Keratinocyte (primary cell): ENCODE measurements at regions not wholly inside any gene's neighbourhood (a gene's known extent, or its start where the extent isn't known, plus 50 kb on each side); places are given as distances from the start of the nearest gene placed in this dataset.

Experiments
- DNase-seq: peaks from one replicate; pipeline ENCODE4 v3.0.0-alpha.2; 2011; ENCODE audit warnings: low read depth, missing footprints, low spot score
- FAIRE-seq: peaks from 2 replicates; lab custom pipeline; 2011; peaks lifted over from hg19 to GRCh38; lab: Jason Lieb, UNC
- H2AFZ ChIP-seq: 2 replicates; pipeline ENCODE4 v1.6.0; 2012; ENCODE audit warnings: low read length, control low read depth, inconsistent platforms; ENCODE audit not compliant: control insufficient read depth
- H3K27ac ChIP-seq: 2 replicates; pipeline ENCODE4 v1.5.1; 2011; ENCODE audit warnings: low read length; ENCODE audit not compliant: control insufficient read depth, insufficient read depth
- H3K27me3 ChIP-seq: 3 replicates; pipeline ENCODE4 v1.6.0; 2011; ENCODE audit warnings: low read length; ENCODE audit not compliant: control insufficient read depth, insufficient read depth; ENCODE audit errors: extremely low read depth
- H3K36me3 ChIP-seq, 2 experiments: 2 replicates in 1 of 2; 3 replicates in 1 of 2; pipeline ENCODE4 v1.5.1; 2011; ENCODE audit warnings: low read length in 2 of 2, mild to moderate bottlenecking in 1 of 2; ENCODE audit not compliant: control insufficient read depth in 2 of 2, insufficient read depth in 2 of 2; ENCODE audit errors: extremely low read depth in 1 of 2
- H3K4me1 ChIP-seq: 3 replicates; pipeline ENCODE4 v1.5.1; 2011; ENCODE audit warnings: low read length; ENCODE audit not compliant: control insufficient read depth, insufficient read depth; ENCODE audit errors: extremely low read depth
- H3K4me2 ChIP-seq: 3 replicates; pipeline ENCODE4 v1.6.0; 2011; ENCODE audit warnings: low read depth, low read length; ENCODE audit not compliant: control insufficient read depth, insufficient read depth; ENCODE audit errors: extremely low read depth
- H3K4me3 ChIP-seq, 3 experiments: fragments of 200-600 bp in 1 of 3; sonication (generic) in 1 of 3; 2 replicates in 2 of 3; 3 replicates in 1 of 3; pipeline ENCODE4 v1.5.1; 2011 to 2016; ENCODE audit warnings: low read length in 3 of 3, mild to moderate bottlenecking in 3 of 3, control low read depth in 2 of 3, inconsistent platforms in 1 of 3, low read depth in 1 of 3, mixed read lengths in 1 of 3, mixed run types in 1 of 3, moderate library complexity in 1 of 3; ENCODE audit not compliant: control insufficient read depth in 2 of 3, insufficient read depth in 2 of 3; ENCODE audit errors: extremely low read depth in 1 of 3
- H3K79me2 ChIP-seq: 2 replicates; pipeline ENCODE4 v1.6.0; 2012; ENCODE audit warnings: low read length; ENCODE audit not compliant: control insufficient read depth, insufficient read depth
- H3K9ac ChIP-seq: 3 replicates; pipeline ENCODE4 v1.6.0; 2011; ENCODE audit warnings: low read length; ENCODE audit not compliant: control insufficient read depth, insufficient read depth; ENCODE audit errors: extremely low read depth
- H3K9me1 ChIP-seq: 3 replicates; pipeline ENCODE4 v1.6.0; 2011; ENCODE audit warnings: low read length; ENCODE audit not compliant: control insufficient read depth, insufficient read depth; ENCODE audit errors: extremely low read depth
- H3K9me3 ChIP-seq: 2 replicates; pipeline ENCODE4 v1.5.1; 2012; ENCODE audit warnings: low read depth, low read length; ENCODE audit not compliant: control insufficient read depth
- H4K20me1 ChIP-seq: 3 replicates; pipeline ENCODE4 v1.6.0; 2011; ENCODE audit warnings: low read length; ENCODE audit not compliant: control insufficient read depth, insufficient read depth; ENCODE audit errors: extremely low read depth
- CTCF ChIP-seq, 3 experiments: IDR thresholded peaks in 1 of 3; conservative IDR thresholded peaks in 1 of 3; optimal IDR thresholded peaks in 1 of 3; 2 replicates in 2 of 3; 3 replicates in 1 of 3; pipeline versions ENCODE3 to v1.5.1; 2011; ENCODE audit warnings: low read length in 3 of 3, mild to moderate bottlenecking in 3 of 3, moderate library complexity in 2 of 3, control low read depth in 1 of 3, inconsistent platforms in 1 of 3; ENCODE audit not compliant: insufficient read depth in 2 of 3; ENCODE audit errors: extremely low read depth in 1 of 3
- EZH2 ChIP-seq: IDR thresholded peaks from one replicate; pipeline ENCODE4 v1.6.1; 2012; ENCODE audit warnings: inconsistent platforms, mild to moderate bottlenecking, low read length, moderate library complexity
- dilution Hi-C: fragments of 300-500 bp; cut with MboI; formaldehyde crosslinking; loops from one replicate; pipeline ENCODE4 v1.7.0; 2020; ENCODE audit warnings: low sequenced_read_pairs; ENCODE audit not compliant: extremely low pct_ligation_motif_present

- DNase-seq (no peak), FAIRE-seq (no peak)
- H3K9me3 ChIP-seq = no peaks in the 10 kb centered on the region
- TF ChIP-seq EZH2 (no peak), CTCF (optimal IDR thresholded peaks at IDR 0.05 in 1 of 3, IDR thresholded peaks at IDR 0.05 in 1 of 3, conservative IDR thresholded peaks at IDR 0.05 in 1 of 3; ENCODE audit: extremely low read depth in 1 of 3, insufficient read depth in 2 of 3, low read length in 3 of 3) (no peak)
- no peak overlapping the region for H3K4me2 ChIP-seq
- H3K27me3 ChIP-seq = no peaks in the 10 kb centered on the region
- H3K4me1 ChIP-seq = peaks cover 18% of the 10 kb centered on the region
- dilution Hi-C loops = no loop called here
- H3K9ac ChIP-seq = no peak overlapping the region
- no peaks in the 10 kb centered on the region for H4K20me1 ChIP-seq
- H3K9me1 ChIP-seq = no peaks in the 10 kb centered on the region
- no peak overlapping the region for H2AFZ ChIP-seq
- H3K27ac ChIP-seq = no peak overlapping the region
- no peaks in the 10 kb centered on the region for H3K79me2 ChIP-seq
- H3K36me3 ChIP-seq = no peaks in the 10 kb centered on the region
- no peak overlapping the region for H3K4me3 ChIP-seq
Observed at GRCh38 chr7:106773228-106773627, 91.9 kb upstream of the PIK3CG start.

- H3K27ac ChIP-seq = no peak overlapping the region
- no peak overlapping the region for H3K4me2 ChIP-seq
- H3K9me3 ChIP-seq = no peaks in the 10 kb centered on the region
- H3K4me1 ChIP-seq = peaks cover 18% of the 10 kb centered on the region
- no peaks in the 10 kb centered on the region for H3K27me3 ChIP-seq
- H3K9ac ChIP-seq = no peak overlapping the region
- DNase-seq (no peak), FAIRE-seq (no peak)
- no peak for TF ChIP-seq EZH2
- no peak for TF ChIP-seq CTCF (optimal IDR thresholded peaks at IDR 0.05 in 1 of 3, IDR thresholded peaks at IDR 0.05 in 1 of 3, conservative IDR thresholded peaks at IDR 0.05 in 1 of 3; ENCODE audit: extremely low read depth in 1 of 3, insufficient read depth in 2 of 3, low read length in 3 of 3)
- no peaks in the 10 kb centered on the region for H3K79me2 ChIP-seq
- dilution Hi-C loops = no loop called here
- no peaks in the 10 kb centered on the region for H3K9me1 ChIP-seq
- H2AFZ ChIP-seq = no peak overlapping the region
- no peaks in the 10 kb centered on the region for H4K20me1 ChIP-seq
- H3K4me3 ChIP-seq = no peak overlapping the region
- H3K36me3 ChIP-seq = no peaks in the 10 kb centered on the region
Observed at GRCh38 chr7:106773721-106774120, 91.4 kb upstream of the PIK3CG start.
